IPS-NIHi7 (cell line): ENCODE measurements at regions not wholly inside any gene's neighbourhood (a gene's known extent, or its start where the extent isn't known, plus 50 kb on each side); places are given as distances from the start of the nearest gene placed in this dataset.

Experiments
- DNase-seq: peaks from one replicate; pipeline ENCODE4 v3.0.0; 2012; ENCODE audit warnings: mixed read lengths; ENCODE audit errors: extremely low spot score

DNA sequence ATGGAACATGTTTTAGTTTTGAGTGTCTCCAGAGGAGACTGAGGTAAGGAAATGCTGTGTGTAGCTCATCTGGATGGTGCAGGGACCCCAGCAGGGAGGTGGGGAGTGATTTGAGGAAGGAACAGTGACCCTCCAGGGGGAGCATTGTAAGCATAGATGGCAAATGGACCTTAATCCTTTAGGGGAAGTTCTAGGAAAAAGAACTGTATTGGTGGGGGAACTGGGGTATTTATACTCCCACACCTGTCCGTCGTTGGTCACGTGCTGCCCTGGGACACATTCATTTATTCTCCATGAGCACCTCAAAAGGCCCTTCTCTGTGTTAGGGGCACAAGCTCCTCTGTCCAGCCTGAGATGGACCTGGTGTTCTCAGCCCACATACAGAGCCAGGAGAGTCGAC lies 233.9 kb upstream of the HDAC4 start:
- DNase-seq: no peak

DNA sequence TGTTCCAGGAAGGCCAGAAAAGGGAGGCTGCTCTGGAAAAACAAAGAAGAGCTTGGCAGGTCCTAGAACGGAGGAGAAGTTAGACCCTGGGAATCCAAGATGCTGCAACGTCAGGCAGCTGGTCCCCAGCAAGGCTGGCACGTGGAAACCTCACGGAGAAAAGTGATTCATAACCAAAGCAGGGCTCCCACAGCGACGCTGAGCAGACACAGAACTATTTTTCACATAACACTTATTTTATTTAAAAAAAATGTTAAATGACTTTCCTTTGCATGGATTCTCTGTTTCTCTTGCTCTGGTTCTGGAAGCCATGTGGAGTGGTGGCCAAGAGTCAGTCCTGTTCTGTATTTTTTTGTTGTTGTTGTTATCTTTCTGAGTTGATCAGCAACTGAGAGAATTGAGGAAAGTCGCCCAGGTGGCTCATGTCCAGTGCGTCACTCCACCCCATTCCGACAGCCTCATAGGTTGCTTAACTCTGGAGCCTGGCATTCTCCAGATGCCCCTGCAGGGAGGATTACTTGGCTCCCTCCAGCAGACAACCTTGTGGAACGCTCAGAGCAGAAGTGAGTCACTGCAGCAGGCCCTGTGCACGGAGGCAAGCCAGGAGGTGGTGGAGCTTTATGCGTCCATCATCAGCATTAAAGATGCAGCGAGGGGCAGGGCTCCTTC lies 229.9 kb upstream of the HDAC4 start:
- no peak for DNase-seq

DNA sequence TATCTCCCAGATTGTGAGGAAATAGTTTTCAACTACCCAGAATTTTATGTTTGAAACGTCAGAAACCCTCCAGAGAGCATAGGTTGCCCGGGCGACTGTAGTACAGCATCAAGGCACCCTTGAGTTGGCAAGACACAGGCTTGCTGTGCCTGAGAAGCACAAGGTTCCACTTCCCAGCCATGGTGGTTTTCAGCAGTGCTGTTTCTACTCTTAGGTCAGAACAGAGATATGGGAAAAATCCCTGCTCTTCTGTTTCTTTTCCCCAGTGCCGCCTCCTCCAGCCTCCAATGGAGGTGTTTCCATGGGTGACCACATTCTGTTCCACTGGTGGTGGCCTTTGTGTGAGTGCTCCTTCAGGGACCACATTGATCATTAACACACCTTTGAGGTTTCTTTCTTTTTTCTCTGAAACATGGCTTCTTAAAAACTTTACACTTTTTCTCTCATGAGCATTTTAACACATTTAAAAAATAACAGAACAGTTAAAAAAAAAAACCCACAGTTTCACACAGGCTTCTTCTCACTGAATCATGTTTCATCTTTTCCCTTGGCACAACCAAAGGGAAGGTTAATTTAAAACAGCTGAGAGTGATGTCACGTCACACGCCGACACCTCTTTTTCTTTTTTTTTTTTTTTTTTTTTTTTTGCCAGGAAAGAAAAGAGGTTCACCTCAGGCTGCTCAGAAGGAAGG lies 229.3 kb upstream of the HDAC4 start:
- DNase-seq: no peak

DNA sequence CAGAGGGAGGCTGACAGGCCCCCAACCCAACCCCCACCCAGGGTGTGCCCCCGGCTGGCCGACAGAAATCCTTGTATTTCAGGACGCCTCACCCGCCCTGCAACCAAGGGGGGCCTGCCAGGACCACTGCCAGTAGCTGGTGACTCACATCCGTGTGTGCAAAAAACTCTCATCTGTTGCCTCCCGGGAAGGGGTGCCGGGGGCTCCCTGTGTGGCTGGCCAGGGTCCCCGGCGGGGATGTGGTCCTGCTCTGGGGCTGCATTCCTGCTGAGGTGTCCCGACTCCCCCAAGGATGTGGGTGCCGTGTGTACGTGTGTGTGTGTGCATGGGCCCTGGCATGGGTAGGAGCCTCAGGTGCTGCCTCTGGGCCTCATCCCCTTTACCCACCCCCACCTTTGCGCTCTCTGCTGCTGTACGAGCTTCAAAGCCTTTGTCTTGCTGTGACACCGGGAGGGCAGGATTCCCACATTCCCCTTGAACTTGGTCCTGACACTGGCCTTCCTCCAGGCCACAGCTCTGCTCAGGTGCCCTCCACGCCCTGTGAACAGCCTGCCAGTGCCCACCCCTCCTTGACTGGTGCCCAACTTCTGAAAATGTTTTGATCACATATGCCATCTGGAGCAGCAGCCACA lies 226.3 kb upstream of the HDAC4 start:
- DNase-seq: no peak

DNA sequence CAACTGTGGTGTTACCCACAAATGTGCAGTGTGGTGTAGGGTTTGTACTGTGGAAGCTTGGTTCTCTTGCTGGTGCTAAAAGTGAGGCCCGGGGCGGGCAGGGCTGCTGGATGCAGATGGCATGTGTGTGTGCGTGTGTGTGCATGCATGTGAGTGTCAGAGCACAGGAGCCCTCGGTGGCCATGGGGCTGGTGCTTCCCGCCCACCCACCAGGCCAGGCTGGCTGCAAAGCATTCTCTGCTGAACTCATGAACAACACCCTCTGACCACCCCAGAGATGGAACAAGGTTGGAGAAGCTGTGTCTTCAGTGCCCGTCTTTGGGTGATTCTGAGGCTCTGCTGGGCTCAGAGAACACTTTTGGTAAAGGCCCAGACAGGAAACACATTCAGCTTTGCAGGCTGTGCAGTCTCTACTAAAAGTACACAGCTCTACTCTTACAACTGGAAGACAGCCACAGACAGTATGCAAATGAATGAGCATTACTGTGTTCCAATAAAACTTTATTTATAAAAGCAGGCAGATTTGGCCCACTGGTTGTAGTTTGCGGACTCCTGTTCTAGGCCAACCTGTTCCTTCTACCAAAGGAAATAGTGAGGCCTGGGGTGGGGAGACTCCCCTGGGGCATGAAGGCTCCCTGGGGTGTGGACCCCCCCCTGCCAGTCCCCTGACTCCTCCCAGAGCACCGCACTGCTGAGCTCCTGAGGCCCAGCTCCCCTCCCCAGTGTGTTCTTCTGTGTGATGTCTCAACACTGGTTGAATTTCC lies 225.3 kb upstream of the HDAC4 start:
- DNase-seq: no peak

DNA sequence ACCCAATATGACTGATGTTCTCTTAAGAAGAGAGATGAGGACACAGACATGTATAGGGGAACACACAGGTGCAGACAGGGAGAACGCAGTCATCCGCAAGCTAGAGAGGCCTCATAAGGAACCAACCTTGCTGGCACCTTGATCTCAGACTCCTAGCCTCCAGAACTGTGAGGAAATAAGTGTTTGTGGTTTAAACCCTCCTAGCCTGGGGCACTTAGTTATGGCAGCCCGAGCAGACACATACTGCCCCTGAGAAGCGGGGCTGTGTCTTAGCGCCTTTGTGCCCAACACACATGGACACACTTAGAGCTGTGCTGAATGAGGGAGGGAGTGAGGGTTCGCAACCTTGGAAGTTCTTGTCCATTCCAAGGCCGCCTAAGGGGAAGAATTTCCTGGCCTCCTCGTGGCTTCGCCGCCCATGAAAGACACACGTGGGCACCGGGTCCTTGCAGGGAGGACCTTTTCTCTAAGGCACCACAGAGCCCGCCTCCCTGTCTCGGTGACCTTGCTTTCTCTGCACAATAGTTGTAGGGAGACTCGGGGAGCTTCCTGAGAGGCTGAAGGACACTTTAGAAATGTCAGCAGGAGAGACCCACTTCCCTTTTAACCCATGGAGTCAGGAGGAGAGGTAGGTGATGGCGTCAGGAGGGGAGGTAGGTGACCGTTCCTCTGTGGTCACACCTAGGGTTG lies 224.5 kb upstream of the HDAC4 start:
- no peak for DNase-seq

DNA sequence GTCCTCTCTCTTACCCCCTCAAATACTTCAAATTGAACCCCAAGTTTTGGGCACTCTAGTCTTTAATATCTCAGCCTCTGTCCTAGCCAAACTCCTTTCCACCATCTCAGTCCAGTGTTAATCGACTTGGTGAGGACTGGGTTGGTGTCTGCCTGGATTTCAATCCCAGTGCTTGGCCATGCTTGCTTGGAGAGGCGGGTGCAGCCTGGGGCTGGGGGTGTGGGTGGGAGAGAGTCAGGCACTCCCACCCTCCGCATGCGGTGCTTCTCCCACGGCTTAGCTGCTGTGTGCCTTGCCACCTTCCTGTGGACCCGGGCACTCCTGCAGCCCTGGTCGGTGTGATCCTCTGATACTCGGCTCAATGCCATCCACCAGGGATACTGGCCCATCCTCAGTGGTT lies 220.8 kb upstream of the HDAC4 start:
- no peak for DNase-seq

DNA sequence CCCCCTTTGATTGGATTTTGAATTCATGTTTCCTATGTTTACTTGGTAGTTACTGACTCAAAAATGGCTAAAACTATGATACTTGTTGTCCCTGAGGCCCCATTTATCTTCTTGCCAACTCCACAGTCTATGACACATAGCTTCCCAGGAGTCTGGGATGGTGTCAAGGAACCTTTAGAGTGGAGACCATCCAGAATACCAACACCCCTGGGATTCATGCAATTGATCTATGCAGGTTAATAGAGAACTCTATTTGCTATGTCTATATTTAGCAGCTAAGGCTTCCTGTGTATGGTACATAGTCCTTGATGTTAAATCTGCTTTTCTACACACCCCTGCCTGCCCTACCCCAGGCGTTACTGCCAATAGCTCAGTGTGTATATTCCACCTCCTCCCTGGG lies 218.5 kb upstream of the HDAC4 start:
- DNase-seq: no peak

DNA sequence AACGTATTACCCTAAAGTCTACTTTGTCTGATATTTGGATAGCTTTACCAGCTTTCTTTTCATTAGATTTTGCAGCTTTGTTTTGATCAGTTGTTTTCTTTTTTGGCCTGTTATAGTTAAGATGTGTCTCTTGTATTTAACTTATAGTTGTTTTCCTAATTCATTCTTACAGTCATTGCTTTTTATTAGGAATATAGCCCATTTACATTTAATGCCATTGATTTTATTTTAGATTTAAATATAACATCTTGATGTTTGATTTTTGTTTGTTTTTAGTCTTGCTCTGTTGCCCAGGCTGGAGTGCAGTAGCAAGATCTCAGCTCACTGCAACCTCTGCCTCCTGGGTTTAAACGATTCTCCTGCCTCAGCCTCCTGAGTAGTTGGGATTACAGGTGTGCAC lies 215.9 kb upstream of the HDAC4 start:
- no peak for DNase-seq

DNA sequence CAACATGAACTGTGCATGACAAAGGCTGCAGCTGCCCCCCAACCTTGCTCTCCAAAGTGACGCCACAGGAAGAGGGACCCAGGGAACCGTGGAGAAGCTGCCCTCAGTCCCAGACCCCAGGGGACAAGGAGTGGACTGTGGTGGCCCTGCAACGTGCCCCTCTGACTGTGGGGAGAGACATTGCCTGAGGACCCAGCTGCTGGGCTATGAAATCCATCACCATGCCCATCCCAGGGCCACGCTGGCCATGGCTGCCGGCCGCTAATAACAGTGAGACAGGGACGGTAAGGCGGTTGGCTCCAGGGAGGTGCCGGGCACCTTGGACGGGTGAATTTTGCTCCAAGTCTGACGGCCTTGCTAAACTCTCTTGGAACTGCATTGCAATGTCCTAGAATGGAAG lies 211.3 kb upstream of the HDAC4 start:
- DNase-seq: no peak

DNA sequence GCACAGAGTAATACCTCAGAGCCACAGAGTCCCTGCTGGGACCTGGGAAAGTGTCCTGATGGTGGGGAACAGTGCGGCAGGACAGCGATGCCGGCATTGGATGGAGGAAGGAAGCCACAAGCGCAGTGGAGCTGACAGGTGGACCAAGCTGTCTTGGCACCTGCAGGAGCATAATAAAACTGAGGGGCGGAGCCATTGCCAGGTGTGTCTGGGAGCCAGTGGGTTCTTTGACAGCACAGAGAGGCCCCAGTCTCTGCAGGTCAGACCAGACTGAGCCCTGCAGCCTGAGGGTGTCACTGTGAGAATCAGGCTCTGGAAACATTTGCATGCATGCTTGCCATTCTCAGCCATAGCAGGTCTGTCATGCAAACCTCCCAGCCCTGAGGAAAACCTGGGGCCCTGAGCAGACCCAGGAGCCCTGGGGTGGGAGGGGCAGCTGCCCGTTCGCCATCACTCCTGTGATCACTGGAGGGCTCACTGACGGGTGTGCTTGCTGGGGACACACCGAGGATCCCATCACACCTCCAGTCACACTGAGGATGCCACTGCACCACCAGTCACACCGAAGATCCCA lies 210.5 kb upstream of the HDAC4 start:
- DNase-seq: no peak

DNA sequence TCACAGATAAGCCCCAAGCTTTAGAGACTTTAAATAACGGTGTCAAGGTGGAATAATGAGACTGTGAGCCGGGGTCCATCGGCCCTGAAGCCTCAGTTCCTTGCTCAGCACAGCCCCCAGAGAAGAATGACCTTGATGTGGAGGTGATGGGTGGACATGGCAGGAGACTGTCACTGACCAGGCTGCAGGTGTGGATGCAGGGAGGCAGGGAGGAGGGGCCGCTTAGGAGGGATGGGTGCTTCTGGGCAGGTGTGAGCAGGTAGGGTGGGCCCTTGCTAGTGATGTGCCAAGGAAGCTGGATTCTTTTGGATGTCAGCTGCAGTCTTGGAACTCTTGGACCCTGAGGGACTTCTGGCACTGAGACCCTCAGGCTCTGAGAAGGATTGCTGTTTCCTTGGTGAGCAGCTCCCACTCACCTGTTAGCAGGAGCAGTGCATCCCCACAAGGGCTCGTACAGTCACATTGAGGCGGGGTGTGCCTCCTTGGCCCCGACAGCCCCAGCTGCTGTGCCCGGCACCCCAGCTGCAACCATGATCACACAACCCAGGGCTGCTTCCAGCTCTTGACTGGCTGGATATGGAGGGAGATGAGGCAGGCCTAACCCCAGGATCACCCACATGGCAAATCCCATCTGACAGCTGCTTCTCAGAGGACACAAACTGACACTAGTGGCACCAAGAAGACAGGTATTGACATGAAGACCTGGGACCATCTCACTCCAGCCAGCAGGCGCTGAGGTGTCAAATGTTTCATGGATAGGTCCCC lies 209.8 kb upstream of the HDAC4 start:
- no peak for DNase-seq

DNA sequence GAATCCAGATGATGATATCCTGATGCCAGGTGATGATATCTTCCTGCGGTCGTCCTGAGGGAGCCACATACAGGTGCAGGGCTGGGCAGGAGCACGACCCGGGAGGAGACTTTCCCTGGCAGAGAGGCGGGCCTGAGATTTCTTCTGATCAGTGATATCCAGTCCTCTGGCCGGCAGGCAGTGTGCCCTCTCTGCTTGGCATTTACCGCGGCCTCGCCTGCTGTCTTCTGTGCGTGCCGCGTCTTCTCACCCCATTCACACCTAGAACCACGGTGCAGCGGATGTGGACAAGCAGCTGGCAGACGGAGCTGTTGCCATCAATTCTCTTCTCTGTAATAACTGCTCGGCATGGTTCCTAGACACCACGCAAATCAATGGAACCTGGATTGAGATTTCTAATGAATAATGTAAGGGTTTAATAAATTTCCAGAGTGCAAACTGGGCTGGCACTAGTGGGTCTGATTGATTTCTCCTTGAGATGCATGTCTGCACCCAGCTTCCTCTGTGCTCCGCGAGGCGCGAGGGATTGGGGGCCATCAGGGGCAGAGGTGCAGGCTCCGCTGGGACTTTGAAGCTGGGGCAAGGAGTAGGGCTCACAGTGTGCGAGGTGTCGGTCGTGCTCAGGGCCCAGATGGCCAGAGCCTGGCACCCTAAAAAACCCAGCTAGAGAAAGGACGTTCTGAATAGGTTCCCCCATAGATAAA lies 208.9 kb upstream of the HDAC4 start:
- DNase-seq: no peak

DNA sequence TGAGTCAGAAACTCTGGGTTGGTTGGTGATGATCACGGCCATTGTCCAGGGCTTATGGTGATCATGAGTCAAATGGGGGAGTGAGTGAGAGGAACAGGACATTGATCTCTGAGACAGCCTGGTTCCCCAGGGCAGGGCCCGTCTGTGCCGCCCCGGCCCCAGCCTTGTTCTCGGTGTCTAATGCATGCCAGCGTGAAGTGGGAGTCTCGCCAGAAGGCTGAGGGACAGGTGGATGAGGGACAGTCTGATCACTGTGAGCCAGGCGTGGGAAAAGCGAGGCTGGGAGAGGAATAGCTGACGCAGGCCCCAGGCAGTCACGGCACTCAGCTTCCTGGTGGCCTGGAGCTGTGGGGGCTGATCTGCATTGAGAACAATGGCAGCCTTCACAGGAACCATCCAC lies 208.3 kb upstream of the HDAC4 start:
- no peak for DNase-seq

DNA sequence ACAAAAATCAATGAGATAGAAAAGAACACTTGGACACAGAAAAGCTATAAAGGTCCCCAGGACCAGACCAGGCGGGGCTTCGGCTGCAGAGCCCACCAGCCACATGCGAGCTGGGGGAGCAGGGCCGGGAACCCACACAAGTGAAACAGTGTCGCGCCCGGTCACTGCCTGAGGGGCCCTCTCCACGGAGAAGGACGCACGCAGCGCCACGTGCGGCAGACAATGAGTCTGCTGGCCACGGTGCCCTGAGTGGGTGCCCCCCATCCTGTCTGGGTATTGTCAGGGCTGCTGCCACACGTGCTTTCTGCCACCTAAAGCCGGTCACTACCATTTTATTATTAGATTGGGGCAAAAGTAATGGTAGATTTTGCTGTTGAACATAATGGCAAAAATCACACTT lies 207.9 kb upstream of the HDAC4 start:
- no peak for DNase-seq

DNA sequence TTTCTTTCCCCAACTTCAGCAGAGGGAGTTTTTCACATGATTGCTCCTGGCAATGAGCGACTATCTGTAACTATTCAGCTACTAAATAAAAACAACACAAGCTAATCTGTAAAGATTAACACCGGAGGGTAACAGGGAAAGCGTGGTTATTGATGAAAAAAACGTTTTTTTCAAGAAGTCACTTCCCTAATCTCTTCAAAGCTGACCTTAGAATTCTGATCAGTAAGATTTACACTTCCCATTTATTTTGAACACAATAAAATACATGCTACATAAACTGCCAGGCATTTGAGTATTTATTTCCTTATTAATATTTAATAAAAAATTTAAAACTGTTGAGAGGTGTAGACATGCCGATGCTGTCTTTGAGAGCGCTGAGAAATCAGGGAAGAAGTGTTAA lies 207.4 kb upstream of the HDAC4 start:
- no peak for DNase-seq

DNA sequence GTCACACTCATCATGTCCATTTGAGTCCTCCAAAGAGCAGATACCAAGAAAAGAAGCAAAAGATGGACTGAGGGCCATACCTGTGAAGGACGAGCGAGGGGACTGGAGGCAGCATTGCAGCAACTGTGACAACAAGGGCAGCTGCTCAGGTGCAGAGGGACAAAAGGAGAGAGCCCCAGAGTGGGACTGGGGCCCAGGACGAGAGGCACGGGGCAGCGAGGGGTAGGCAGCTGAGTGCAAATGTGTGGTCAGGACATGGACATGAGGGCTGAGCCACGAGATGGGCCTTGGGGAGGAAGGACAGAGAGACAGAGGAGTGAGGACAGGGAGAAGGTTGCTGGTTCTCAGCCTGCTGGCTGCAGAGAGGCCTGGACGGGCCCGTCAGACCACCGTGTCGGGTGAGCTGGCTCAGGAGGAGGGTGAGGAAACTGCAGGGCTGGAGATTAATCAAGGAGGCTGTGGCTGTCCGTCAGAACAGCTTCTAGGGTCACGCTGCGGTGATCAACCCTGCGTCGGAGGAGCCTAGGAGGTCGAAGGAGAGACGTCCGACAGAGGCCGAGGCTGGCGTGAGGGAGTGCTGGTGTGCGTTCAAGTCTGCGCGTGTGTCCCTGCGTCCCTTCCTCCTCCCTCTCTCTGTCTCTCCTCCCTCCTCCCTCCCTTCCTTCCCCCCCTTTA lies 206.8 kb upstream of the HDAC4 start:
- no peak for DNase-seq

DNA sequence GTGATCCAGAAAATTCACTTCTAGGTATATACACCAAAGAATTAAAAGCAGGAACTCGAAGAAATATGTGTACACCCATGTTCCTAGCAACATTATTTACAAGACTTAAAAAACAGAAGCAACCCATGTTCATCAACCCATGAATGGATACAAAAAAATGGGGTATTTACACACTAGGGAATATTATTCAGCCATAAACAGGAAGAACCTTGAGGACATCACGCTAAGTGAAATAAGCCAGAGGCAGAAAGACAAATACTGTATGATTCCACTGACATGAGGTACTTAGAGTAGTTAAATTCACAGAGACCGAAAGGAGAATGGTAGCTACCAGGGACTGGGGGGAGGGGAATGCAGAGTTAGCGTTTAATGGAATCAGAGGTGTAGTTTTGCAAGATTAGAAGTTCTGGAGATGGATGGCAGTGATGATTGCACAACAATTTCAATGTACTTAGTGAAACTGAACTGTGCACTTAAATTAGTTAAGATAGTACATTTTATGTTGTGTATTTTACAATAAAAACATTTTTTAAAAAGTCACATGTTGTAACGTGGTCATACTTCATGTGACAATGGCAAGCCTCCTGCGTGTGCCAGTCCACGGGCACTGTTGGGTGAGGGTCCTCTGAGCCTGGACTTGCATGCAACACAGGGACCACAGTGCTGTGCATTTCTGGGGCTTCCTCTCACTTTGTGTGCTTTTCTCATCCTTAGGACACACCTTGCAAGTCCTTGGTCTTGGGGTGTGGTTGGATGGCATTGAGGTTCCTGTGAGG lies 206.1 kb upstream of the HDAC4 start:
- DNase-seq: no peak

DNA sequence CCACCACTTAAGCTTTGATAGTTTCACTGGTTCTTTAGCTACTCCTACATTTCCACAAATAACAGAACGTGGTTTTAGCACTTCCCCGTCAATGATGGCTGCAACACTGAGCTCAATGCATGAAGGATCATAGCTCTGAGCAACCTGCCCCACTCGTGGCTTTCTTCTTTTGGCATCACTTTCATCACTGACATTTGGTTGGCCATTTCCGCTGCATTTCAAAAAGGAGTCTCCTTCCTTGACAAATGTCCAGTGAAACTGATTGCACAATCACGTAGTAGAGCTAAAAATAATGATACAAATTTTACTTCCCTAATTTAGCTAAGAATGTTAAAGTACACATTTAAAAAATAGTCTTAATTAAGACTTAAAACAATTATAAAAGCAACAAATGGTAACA lies 205.2 kb upstream of the HDAC4 start:
- DNase-seq: no peak
